Esophagus muscularis mucosa (tissue), 4 donors: ENCODE measurements at regions not wholly inside any gene's neighbourhood (a gene's known extent, or its start where the extent isn't known, plus 50 kb on each side); places are given as distances from the start of the nearest gene placed in this dataset.

Experiments
- CTCF ChIP-seq, 3 experiments: fragments of 200-600 bp in 2 of 3; fragments of 450-650 bp in 1 of 3; sonication (generic) in 2 of 3; IDR thresholded peaks; one replicate each; pipeline ENCODE4 v1.5.1; 2017 to 2019; ENCODE audit warnings: antibody characterized with exemption in 3 of 3, mild to moderate bottlenecking in 2 of 3, moderate library complexity in 1 of 3
- EP300 ChIP-seq: sonication (generic); formaldehyde crosslinking; IDR thresholded peaks from one replicate; pipeline ENCODE4 v1.6.1; 2017; ENCODE audit warnings: antibody characterized with exemption
- POLR2A ChIP-seq: fragments of 450-650 bp; IDR thresholded peaks from one replicate; pipeline ENCODE4 v1.6.1; 2017; ENCODE audit warnings: antibody characterized with exemption, moderate library complexity, mild to moderate bottlenecking, low read depth
- POLR2AphosphoS5 ChIP-seq, 2 donors: sonication (generic); formaldehyde crosslinking; IDR thresholded peaks; one replicate each; pipeline ENCODE4 v1.6.1; 2017; ENCODE audit warnings: antibody characterized with exemption in 2 of 2

- TF ChIP-seq EP300 (no peak), POLR2AphosphoS5 (IDR thresholded peaks at IDR 0.05) (no peak), POLR2A (no peak), CTCF (IDR thresholded peaks at IDR 0.05) (no peak)
Measured at GRCh38 chr7:22939842-22940241, 74.1 kb downstream of the HYCC1 start.
